ENCODE measurements at regions not wholly inside any gene's neighbourhood (a gene's known extent, or its start where the extent isn't known, plus 50 kb on each side); places are given as distances from the start of the nearest gene placed in this dataset.

DNA sequence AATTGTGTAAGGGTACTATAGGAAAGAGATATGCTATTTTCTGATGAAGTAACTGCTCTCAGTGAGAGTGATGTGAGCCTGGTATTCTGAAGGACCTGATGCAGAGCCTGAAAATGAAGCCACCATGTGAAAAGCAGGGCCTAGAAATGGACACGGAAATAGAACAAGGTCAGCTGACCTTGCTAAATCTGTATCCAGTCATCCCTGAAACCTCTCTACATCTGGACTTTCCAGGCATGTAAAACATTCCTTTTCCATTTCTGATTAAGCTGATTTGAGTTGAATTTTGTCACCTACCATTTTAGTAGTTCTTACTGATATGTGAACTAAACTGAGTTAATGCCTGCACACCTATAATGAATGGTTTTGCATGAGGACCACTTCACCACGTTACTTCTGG is 72.4 kb upstream of the NEIL3 start:
- TF ChIP-seq, protein P1, sequence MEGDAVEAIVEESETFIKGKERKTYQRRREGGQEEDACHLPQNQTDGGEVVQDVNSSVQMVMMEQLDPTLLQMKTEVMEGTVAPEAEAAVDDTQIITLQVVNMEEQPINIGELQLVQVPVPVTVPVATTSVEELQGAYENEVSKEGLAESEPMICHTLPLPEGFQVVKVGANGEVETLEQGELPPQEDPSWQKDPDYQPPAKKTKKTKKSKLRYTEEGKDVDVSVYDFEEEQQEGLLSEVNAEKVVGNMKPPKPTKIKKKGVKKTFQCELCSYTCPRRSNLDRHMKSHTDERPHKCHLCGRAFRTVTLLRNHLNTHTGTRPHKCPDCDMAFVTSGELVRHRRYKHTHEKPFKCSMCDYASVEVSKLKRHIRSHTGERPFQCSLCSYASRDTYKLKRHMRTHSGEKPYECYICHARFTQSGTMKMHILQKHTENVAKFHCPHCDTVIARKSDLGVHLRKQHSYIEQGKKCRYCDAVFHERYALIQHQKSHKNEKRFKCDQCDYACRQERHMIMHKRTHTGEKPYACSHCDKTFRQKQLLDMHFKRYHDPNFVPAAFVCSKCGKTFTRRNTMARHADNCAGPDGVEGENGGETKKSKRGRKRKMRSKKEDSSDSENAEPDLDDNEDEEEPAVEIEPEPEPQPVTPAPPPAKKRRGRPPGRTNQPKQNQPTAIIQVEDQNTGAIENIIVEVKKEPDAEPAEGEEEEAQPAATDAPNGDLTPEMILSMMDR (IDR thresholded peaks at IDR 0.05): no peak
- no peak for TF ChIP-seq ZFX (IDR thresholded peaks at IDR 0.05; ENCODE audit: borderline replicate concordance)
